Adrenal gland (tissue), 9 donors: ENCODE measurements at regions not wholly inside any gene's neighbourhood (a gene's known extent, or its start where the extent isn't known, plus 50 kb on each side); places are given as distances from the start of the nearest gene placed in this dataset.

ENCODE experiments used
- DNase-seq, 7 donors: peaks; one replicate each; pipeline ENCODE4 v3.0.0-alpha.2; 2019 to 2020
- H3K27ac ChIP-seq, 5 donors: fragments of 200-600 bp; sonication (generic) in 4 of 5; 1 replicate in 3 of 5; 2 replicates in 2 of 5; pipeline versions ENCODE4 v1.5.1 to v1.8.0; 2016 to 2020; ENCODE audit warnings: mild to moderate bottlenecking in 1 of 5
- H3K27me3 ChIP-seq: fragments of 200-600 bp; 2 replicates; pipeline ENCODE4 v1.8.0; 2021
- H3K36me3 ChIP-seq, 2 donors: fragments of 200-600 bp; replicated peaks in 1 of 2; 1 replicate in 1 of 2; 2 replicates in 1 of 2; pipeline versions ENCODE4 v1.5.1 to v1.8.0; 2018 to 2022
- H3K4me1 ChIP-seq, 2 donors: fragments of 200-600 bp; replicated peaks in 1 of 2; 1 replicate in 1 of 2; 2 replicates in 1 of 2; pipeline versions ENCODE4 v1.5.1 to v1.8.0; 2018 to 2021
- H3K4me3 ChIP-seq, 4 donors: fragments of 200-600 bp; sonication (generic) in 3 of 4; one replicate each; pipeline ENCODE4 v1.5.1; 2016 to 2018
- H3K9me3 ChIP-seq, 3 donors: fragments of 200-600 bp; sonication (generic) in 1 of 3; replicated peaks in 1 of 3; 1 replicate in 2 of 3; 2 replicates in 1 of 3; pipeline versions ENCODE4 v1.5.1 to v1.8.0; 2016 to 2021
- POLR2A ChIP-seq, 2 donors: fragments of 450-650 bp; IDR thresholded peaks; one replicate each; pipeline ENCODE4 v1.6.1; 2017; ENCODE audit warnings: antibody characterized with exemption in 2 of 2, mild to moderate bottlenecking in 2 of 2, moderate library complexity in 1 of 2
- WGBS, 4 donors: extraction: QIAGEN DNeasy Blood & Tissue Kit in 2 of 4; methylation state at CpG; one replicate each; pipeline versions ENCODE4 v1.1.5 to v1.1.7; 2013 to 2017; 5-methylcytosine and 5-hydroxymethylcytosine counted together
- intact Hi-C, 2 donors: fragments of 100-400 bp; cut with DNase I; formaldehyde crosslinking; loops; one replicate each; pipeline versions ENCODE4 v1.14.1 to v1.15.0; 2022 to 2023
- TF ChIP-seq, protein P1 (sequence below), 6 experiments: fragments of 450-650 bp in 4 of 6; fragments of 200-600 bp in 2 of 6; sonication (generic) in 1 of 6; IDR thresholded peaks; 1 replicate in 5 of 6; 2 replicates in 1 of 6; pipeline versions ENCODE4 v1.5.1 to v1.8.0; 2016 to 2021; ENCODE audit warnings: antibody characterized with exemption in 6 of 6, mild to moderate bottlenecking in 2 of 6, moderate library complexity in 1 of 6
- donor health status: healthy with polysubstance abuse.
- donor health status: Bipolar disorder and iron deficiency.
- donor health status: DM: yes; HTN: yes; CAD: no.
- donor health status: DM: no; HTN: no; CAD: no.
- donor health status: DM: no; HTN: no; CAD: no.

DNA sequence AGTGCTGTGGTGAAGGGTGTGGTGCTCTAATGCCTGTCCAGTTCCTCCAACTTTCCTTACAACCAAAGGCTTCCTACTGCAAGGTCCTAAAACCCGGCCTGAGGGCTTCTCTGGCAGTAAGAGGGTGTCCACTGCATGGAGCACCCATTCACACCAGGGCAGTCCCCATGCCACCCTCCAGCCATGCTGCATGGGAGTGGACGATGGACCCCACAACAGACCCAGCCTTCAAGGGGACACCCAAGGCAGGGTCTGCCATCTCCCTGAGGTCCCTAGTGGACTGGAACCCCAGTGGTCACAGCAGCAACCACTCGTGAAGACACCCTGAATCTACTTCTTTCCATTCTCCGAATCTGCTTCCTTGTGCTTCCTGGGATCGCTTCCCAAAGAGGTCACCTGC lies 117.6 kb upstream of the SOX1 start:
- no peaks in the 10 kb centered on the region for H3K27me3 ChIP-seq
- intact Hi-C loops: no loop called here
- no peaks in the 10 kb centered on the region for H3K4me1 ChIP-seq
- 71 to 87% (median 80%) methylated on average over 4 to 5 of the region's 5 CpGs for whole genome bisulfite sequencing, 4 donors
- no peaks in the 10 kb centered on the region for H3K9me3 ChIP-seq
- TF ChIP-seq, protein P1, sequence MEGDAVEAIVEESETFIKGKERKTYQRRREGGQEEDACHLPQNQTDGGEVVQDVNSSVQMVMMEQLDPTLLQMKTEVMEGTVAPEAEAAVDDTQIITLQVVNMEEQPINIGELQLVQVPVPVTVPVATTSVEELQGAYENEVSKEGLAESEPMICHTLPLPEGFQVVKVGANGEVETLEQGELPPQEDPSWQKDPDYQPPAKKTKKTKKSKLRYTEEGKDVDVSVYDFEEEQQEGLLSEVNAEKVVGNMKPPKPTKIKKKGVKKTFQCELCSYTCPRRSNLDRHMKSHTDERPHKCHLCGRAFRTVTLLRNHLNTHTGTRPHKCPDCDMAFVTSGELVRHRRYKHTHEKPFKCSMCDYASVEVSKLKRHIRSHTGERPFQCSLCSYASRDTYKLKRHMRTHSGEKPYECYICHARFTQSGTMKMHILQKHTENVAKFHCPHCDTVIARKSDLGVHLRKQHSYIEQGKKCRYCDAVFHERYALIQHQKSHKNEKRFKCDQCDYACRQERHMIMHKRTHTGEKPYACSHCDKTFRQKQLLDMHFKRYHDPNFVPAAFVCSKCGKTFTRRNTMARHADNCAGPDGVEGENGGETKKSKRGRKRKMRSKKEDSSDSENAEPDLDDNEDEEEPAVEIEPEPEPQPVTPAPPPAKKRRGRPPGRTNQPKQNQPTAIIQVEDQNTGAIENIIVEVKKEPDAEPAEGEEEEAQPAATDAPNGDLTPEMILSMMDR (IDR thresholded peaks at IDR 0.05): no peak
- no peak for TF ChIP-seq POLR2A (IDR thresholded peaks at IDR 0.05)
- no peak overlapping the region for H3K27ac ChIP-seq
- no peaks in the 10 kb centered on the region for H3K36me3 ChIP-seq
- DNase-seq: peak in 1 of 7 donors; percentile 31
- no peak overlapping the region for H3K4me3 ChIP-seq

DNA sequence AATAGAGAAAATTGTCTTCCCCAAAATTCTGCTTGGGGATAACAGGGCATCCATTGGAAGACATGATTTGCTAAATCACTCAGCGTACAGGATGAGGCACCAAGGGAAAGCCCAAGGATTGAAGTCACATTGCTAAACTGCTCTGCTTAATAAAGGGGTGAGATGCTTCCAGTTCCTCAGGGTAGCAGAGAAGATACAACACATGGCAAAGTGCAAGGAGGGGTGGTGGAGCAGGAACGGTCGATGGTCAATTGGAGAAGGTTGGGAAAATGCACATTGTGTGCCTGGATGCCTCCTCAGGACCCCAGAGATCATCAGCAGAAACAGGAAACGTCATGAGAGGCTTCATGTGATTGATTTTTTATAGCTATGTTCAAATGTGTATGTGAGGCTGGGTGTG lies 116.3 kb upstream of the SOX1 start:
- H3K4me1 ChIP-seq: no peaks in the 10 kb centered on the region
- TF ChIP-seq, protein P1 (IDR thresholded peaks at IDR 0.05): no peak
- no peak for TF ChIP-seq POLR2A (IDR thresholded peaks at IDR 0.05)
- WGBS, 4 donors: 66 to 73% (median 68%) methylated on average over 4 of the region's 4 CpGs
- DNase-seq: no peak
- no peak overlapping the region for H3K27ac ChIP-seq
- no peaks in the 10 kb centered on the region for H3K27me3 ChIP-seq
- intact Hi-C loops: no loop called here
- H3K9me3 ChIP-seq: no peaks in the 10 kb centered on the region
- no peaks in the 10 kb centered on the region for H3K36me3 ChIP-seq
- no peak overlapping the region for H3K4me3 ChIP-seq

DNA sequence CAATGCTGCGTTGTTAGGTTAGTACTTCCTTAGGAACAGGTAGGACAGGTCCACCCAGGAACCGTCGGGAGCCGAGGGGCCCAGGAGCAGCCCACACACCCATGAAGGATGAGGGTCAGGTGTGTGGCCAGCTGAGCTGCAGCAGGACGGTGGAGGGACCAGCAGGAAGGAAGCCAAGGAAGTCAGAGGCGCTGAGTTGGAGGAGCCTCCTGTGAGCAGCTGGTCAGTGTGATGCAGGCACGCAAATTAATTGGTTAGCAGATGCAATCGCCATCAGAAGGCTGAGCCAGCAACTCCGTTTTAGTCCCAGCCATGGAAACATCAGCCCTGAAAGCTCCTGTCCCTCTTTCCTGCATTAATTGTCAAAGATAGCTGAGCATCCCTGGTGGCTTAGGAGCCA lies 114.9 kb upstream of the SOX1 start:
- 70 to 77% (median 71%) methylated on average over 7 to 9 of the region's 9 CpGs for WGBS, 4 donors
- no peak overlapping the region for H3K27ac ChIP-seq

DNA sequence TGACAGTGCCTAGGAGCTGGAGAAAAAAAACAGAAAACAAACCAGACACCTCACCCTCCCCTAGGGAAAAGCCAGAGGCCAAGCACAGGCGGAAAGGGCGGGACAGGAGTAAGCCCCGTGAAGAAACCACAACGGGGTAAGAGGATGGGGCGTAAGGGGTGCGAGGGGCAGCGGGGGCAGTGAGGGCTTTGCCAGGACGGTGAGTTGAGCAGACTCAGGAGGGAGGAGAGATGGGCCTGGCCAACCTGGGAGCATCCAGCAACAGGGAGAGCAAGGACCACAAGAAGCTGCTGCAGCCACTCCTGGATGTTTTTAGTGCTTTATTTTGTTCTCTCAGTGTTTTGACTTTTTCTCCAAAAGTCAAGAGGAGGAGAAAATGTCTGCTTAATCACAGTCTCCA lies 114.1 kb upstream of the SOX1 start:
- no peaks in the 10 kb centered on the region for H3K27me3 ChIP-seq
- no peaks in the 10 kb centered on the region for H3K36me3 ChIP-seq
- peak in 1 of 7 donors; percentile 4 for DNase-seq
- no peak for TF ChIP-seq POLR2A (IDR thresholded peaks at IDR 0.05)
- TF ChIP-seq, protein P1 (IDR thresholded peaks at IDR 0.05): no peak
- intact Hi-C loops: no loop called here
- 66 to 72% (median 69%) methylated on average over 8 of the region's 8 CpGs for WGBS, 4 donors
- H3K9me3 ChIP-seq: no peaks in the 10 kb centered on the region
- H3K4me3 ChIP-seq: no peak overlapping the region
- no peak overlapping the region for H3K27ac ChIP-seq
- no peaks in the 10 kb centered on the region for H3K4me1 ChIP-seq

More for the DNA sequence above, 114.9 kb upstream of the SOX1 start:
- TF ChIP-seq, protein P1 (IDR thresholded peaks at IDR 0.05): no peak
- TF ChIP-seq POLR2A (IDR thresholded peaks at IDR 0.05): no peak
- DNase-seq: peak in 1 of 7 donors; percentile 29
- Histone ChIP-seq H3K4me3 (no peak overlapping the region), H3K36me3 (no peaks in the 10 kb centered on the region), H3K4me1 (no peaks in the 10 kb centered on the region), H3K9me3 (no peaks in the 10 kb centered on the region), H3K27me3 (no peaks in the 10 kb centered on the region)
- intact Hi-C loops: no loop called here
